Left ventricle myocardium inferior (tissue), 1 donor: ENCODE measurements at regions not wholly inside any gene's neighbourhood (a gene's known extent, or its start where the extent isn't known, plus 50 kb on each side); places are given as distances from the start of the nearest gene placed in this dataset.
"Not testable (repeated sequence)": the region's sequence is repeated elsewhere in the genome, so short reads cannot be mapped to it uniquely, and the experiment has no call there.

Experiments used
- DNase-seq: peaks from one replicate; pipeline ENCODE4 v3.0.0-alpha.2; 2020
- H3K27ac ChIP-seq: fragments of 200-600 bp; replicated peaks from 2 replicates; pipeline ENCODE4 v1.8.0; 2021
- H3K27me3 ChIP-seq: fragments of 200-600 bp; 2 replicates; pipeline ENCODE4 v1.8.0; 2021; ENCODE audit warnings: low read depth
- H3K36me3 ChIP-seq: fragments of 200-600 bp; 2 replicates; pipeline ENCODE4 v1.8.0; 2021
- H3K4me1 ChIP-seq: fragments of 200-600 bp; 2 replicates; pipeline ENCODE4 v1.8.0; 2021
- H3K4me3 ChIP-seq: fragments of 200-600 bp; 2 replicates; pipeline ENCODE4 v1.8.0; 2021; ENCODE audit warnings: mild to moderate bottlenecking, moderate library complexity
- H3K9me3 ChIP-seq: fragments of 200-600 bp; replicated peaks from 2 replicates; pipeline ENCODE4 v1.8.0; 2021
- CTCF ChIP-seq: fragments of 200-600 bp; IDR thresholded peaks from 2 replicates; pipeline ENCODE4 v1.8.0; 2021; ENCODE audit warnings: antibody characterized with exemption, mild to moderate bottlenecking, borderline replicate concordance
- intact Hi-C: fragments of 100-400 bp; cut with micrococcal nuclease; formaldehyde crosslinking; loops from one replicate; pipeline ENCODE4 v1.11.0; 2022
- donor health status: DM: no; HTN: yes; CAD: no; lungs with severe emphysema.

GRCh38 chr14:41457393-41457792 is 149.3 kb upstream of the LRFN5 start:
- TF ChIP-seq CTCF: no peak
- Histone ChIP-seq H3K27ac (no peak overlapping the region), H3K4me1 (no peaks in the 10 kb centered on the region), H3K4me3 (no peak overlapping the region), H3K27me3 (no peaks in the 10 kb centered on the region), H3K9me3 (no peaks in the 10 kb centered on the region), H3K36me3 (no peaks in the 10 kb centered on the region)
- intact Hi-C loops: no loop called here
- DNase-seq: no peak

- Histone ChIP-seq H3K27ac (no peak overlapping the region), H3K4me1 (no peaks in the 10 kb centered on the region), H3K9me3 (no peaks in the 10 kb centered on the region), H3K27me3 (no peaks in the 10 kb centered on the region), H3K36me3 (no peaks in the 10 kb centered on the region), H3K4me3 (no peak overlapping the region)
- no peak for DNase-seq
- intact Hi-C loops: no loop called here
- no peak for TF ChIP-seq CTCF
These were observed 157.6 kb upstream of the LRFN5 start for GRCh38 chr14:41449066-41449465.

- Histone ChIP-seq H3K36me3 (no peaks in the 10 kb centered on the region), H3K9me3 (no peaks in the 10 kb centered on the region), H3K4me3 (no peak overlapping the region), H3K27me3 (no peaks in the 10 kb centered on the region), H3K27ac (no peak overlapping the region), H3K4me1 (no peaks in the 10 kb centered on the region)
- intact Hi-C loops: no loop called here
- no peak for DNase-seq
- TF ChIP-seq CTCF: no peak
These were observed 160.7 kb upstream of the LRFN5 start for GRCh38 chr14:41446008-41446407.

GRCh38 chr14:41423503-41423902 is 183.2 kb upstream of the LRFN5 start:
- H3K36me3 ChIP-seq: no peaks in the 10 kb centered on the region
- intact Hi-C loops: no loop called here
- DNase-seq: no peak
- H3K27ac ChIP-seq: no peak overlapping the region
- H3K4me3 ChIP-seq: no peak overlapping the region
- H3K27me3 ChIP-seq: no peaks in the 10 kb centered on the region
- H3K4me1 ChIP-seq: no peaks in the 10 kb centered on the region
- TF ChIP-seq CTCF: no peak
- H3K9me3 ChIP-seq: no peaks in the 10 kb centered on the region

GRCh38 chr14:41421308-41421707 is 185.4 kb upstream of the LRFN5 start:
- H3K36me3 ChIP-seq, H3K4me3 ChIP-seq, intact Hi-C loops, DNase-seq, H3K27ac ChIP-seq, H3K27me3 ChIP-seq, H3K9me3 ChIP-seq, H3K4me1 ChIP-seq: not testable (repeated sequence)

- no peak overlapping the region for H3K27ac ChIP-seq
- no peaks in the 10 kb centered on the region for H3K4me1 ChIP-seq
- no peak overlapping the region for H3K4me3 ChIP-seq
- intact Hi-C loops: no loop called here
- H3K27me3 ChIP-seq: no peaks in the 10 kb centered on the region
- H3K36me3 ChIP-seq: no peaks in the 10 kb centered on the region
- no peak for DNase-seq
- H3K9me3 ChIP-seq: peaks cover 3% of the 10 kb centered on the region
- TF ChIP-seq CTCF: no peak
These were observed 187.0 kb upstream of the LRFN5 start for GRCh38 chr14:41419709-41420108.
